Activated T-helper 9 cell treated with anti-CD3 and anti-CD28 coated beads, Interleukin-2, amount 50 U/mL, for 16 hours (primary cell): ENCODE measurements at regions not wholly inside any gene's neighbourhood (a gene's known extent, or its start where the extent isn't known, plus 50 kb on each side); places are given as distances from the start of the nearest gene placed in this dataset.
A peak's percentile ranks its signal among the peaks of the same experiment; 100 is the strongest.
"Not testable (repeated sequence)": the region's sequence is repeated elsewhere in the genome, so short reads cannot be mapped to it uniquely, and the experiment has no call there.

ENCODE experiments used
- DNase-seq: peaks from one replicate; pipeline ENCODE4 v3.0.0-alpha.2; 2020; ENCODE audit warnings: low read depth

DNA sequence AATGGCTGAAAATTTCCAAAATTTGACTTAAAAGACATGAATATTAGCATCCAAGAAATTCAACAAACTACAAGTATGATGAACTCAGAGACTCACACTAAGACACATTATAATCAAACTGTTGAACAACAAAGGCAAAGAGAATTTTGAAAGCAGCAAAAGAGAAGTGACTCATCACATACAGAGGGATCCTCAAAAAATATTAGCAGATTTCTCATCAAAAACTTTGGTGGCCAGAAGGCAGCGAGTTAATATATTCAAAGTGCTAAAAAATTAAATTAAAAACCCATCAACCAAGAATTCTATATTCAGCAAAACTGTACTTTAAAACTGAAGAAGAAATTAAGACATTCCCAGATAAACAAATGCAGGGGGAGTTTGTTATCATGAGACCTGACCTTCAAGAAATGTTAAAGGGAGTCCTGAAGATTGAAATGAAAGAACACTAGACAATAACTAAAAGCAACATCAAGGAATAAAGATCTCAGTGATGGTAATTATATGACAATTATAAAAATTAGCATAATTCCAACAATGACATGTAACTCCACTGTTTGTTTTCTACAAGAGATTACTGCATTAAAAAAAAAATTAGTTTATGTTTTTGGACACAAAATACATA is 150.0 kb downstream of the RNASET2 start:
- no peak for DNase-seq

DNA sequence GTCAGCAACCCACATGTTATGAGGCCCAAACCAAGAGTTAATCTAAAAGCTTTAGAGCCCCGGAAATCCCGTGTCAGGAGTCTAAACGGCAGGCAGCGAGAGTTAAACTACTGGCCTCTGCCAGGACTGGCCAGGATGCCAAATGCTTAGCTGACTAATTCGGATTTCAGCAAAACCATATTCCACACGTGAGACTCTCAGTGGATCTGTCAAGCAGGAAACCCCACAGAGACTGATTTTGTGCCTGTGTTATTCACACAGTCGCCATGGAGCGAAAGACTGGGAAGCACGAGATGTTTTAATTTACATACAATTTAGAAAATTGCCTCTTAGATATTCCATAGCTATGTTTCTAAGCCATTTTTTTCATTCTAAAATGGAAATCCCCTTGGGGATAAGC is 152.9 kb downstream of the RNASET2 start:
- DNase-seq: no peak

DNA sequence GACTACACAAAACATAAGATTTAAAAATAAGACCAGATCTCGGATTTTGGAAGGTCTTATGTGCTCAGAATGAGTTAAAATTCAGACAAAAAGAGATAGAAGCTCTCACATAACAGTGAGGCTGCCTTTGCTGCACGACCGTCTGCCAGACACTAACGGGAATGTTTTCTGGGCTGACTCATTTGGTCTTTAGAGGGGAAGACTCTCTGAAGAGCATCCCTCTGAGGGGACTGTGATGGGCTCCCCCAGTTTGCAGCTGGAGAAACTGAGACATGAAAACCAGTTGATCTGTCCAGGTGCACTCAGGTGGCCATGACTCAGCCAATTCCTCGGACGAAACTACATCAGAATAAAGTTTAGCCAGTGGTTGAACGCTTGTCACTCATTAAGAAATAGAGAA is 153.9 kb downstream of the RNASET2 start:
- no peak for DNase-seq

DNA sequence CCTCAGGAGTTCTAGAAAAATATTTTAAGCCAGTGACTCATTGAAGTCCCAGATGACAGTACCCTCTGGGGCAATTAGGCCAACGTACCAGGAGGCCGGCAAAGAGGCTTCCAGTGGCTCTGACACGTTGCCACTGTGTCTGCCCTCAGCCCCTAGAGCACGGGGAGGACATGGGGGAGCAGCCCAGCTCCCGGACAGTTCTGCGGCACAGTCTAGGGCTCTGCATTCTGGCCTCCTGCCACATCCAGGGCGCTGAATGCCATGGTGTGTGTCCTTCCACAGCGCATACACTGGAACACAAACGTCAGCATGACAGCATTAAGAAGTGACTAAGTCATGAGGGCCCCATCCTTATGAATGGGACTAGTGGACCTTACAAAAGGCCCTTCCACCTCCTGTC is 156.2 kb downstream of the RNASET2 start:
- DNase-seq: no peak

DNA sequence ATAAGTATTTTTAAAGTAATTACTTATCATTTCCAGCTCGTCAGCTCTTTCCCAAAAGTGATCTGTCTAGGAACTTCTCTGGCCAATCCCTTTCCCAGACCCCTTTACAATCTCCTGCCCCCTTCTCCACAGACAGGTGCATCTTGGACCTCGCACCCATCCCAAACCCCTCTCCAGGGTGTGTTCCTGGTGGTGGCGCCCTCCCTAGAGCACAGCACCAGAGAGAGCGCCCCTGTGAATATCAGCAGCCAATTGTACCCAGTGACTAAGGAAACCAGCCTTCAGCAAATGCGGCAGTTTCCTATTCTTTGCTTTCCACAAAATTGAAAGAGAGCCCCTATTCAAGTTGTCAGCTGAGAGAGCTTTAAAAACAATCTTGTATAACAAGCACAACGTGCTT is 157.7 kb downstream of the RNASET2 start:
- no peak for DNase-seq

DNA sequence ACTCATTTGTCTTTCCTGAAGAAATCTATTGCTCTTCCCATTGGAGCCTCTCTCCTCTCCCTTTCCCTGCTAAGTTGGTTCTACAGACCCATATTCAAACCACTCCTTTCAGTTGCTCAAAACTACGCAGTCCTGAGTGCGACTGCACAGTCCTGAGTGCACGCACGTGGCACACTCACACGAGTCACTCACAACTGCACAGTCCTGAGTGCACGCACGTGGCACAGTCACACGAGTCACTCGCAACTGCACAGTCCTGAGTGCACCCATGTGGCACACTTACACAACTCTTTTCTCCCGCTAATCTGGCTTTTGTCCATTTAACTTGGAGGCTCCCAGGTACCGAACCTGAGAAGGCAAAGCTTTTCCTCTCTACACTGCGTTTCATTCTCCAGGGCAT is 159.7 kb downstream of the RNASET2 start:
- DNase-seq: no peak

DNA sequence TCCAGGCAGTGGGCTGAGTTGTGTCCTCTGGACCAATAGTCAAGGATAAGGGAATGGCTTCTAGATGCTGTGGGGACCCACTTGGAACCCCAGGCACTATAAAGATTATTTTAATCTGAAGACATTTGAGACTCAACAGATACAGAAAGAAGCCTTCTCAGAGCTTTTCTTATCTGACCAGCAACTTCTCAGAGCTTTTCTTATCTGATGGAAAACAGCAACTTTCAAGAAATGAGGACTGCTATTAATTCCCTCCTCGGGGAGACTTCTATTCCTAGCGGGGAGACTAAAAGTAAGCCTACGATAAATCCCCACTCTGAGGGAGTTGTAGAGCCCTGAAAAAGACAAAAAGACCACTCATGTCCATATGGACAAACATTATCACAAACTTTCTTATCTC is 160.5 kb downstream of the RNASET2 start:
- DNase-seq: no peak

DNA sequence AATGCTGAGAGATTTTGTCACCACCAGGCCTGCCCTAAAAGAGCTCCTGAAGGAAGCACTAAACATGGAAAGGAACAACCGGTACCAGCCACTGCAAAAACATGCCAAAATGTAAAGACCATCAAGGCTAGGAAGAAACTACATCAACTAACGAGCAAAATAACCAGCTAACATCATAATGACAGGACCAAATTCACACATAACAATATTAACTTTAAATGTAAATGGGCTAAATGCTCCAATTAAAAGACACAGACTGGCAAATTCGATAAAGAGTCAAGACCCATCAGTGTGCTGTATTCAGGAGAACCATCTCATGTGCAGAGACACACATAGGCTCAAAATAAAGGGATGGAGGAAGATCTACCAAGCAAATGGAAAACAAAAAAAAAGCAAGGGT is 163.8 kb upstream of the RPS6KA2 start:
- not testable (repeated sequence) for DNase-seq

DNA sequence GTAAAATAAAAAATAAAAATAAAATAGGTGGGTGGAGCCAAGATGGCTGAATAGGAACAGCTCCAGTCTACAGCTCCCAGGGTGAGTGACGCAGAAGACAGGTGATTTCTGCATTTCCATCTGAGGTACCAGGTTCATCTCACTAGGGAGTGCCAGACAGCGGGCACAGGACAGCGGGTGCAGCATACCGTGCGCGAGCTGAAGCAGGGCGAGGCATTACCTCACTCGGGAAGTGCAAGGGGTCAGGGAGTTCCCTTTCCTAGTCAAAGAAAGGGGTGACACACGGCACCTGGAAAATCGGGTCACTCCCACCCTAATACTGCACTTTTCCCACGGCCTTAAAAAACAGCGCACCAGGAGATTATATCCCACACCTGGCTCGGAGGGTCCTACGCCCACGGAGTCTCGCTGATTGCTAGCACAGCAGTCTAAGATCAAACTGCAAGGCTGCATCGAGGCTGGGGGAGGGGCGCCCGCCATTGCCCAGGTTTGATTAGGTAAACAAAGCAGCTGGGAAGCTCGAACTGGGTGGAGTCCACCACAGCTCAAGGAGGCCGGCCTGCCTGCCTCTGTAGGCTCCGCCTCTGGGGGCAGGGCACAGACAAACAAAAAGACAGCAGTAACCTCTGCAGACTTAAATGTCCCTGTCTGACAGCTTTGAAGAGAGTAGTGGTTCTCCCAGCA is 161.9 kb upstream of the RPS6KA2 start:
- DNase-seq: not testable (repeated sequence)

DNA sequence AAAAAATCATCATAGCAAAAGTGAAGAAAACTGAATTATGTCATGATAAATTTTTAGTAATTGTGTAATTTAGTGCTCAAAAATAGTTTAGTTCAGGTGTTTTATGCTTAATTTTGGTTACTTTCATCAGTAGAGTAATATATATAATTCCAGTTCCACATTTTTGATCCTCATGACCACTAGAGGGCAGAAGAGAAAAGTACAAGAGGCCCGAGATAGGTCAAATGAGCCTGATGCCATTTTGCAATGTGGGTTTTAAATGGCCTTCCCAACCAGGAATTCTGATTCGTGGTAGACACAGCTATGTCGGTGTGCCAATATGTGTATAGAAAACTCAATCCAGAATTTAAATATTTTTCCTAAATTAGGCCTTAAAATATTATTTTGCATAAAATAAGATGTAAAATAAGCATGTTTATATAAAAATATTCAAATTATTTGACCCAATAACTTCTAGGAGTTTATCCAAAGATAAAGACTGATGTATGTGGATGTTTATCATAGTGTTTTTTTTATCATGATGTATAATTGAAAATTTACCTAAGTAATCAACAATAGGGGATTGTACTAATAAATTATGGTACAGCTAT is 159.7 kb upstream of the RPS6KA2 start:
- no peak for DNase-seq

DNA sequence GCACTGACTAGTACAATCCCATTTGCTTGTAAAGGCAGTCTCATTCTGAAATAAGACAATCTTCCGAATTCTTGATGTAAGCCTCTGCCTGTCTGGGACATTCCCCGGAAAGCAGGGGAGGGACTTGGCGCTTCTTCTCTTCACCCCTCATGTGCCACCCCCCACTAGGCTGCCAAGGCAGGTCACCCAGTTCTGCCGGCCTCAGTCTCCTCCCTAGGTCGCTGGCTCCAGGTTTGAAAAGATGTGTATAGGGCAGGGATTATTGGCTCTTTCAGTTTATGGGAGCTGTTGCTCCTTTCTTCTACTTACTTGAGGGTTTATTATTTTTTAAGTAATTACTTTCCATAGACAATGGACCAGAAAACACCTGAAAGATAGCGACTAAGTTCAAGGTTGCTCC is 158.1 kb upstream of the RPS6KA2 start:
- no peak for DNase-seq

DNA sequence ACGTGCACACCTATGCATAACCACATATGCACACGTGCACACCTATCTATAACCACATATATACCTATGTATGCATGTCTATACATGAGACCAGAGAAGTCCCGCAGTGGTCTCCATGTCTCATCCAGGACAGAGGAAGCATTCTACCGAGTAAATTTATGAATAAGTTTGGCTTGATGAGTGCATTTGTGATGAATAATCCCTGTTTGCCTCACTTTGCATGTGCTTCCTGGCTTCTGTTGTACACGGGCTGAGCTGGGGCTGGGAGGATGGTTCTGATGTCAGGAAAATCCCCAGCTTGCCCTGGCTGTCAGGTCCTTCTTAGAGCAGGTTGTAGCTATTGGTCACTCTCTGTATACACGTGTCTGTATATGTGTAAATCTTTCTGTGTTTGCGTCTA is 157.6 kb upstream of the RPS6KA2 start:
- no peak for DNase-seq

DNA sequence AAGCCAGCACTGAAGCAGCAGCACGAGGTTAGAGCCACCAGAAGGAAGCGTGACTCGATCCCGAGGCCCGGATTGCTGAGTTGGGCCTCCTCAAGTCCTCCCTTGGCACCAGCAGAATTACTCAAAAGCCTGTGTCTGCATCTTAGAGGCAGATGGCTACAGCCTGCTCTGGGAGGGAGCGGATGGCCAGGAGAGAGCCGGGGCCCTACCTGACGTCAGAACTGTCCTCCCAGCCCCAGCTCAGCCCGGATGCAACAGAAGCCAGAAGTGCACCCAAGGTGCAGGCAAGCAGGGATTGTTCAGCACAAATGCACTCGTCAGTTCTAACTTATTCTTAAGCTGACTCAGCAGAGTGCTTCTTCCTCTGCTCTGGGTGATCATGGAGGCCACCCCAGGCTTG is 155.5 kb upstream of the RPS6KA2 start:
- no peak for DNase-seq

DNA sequence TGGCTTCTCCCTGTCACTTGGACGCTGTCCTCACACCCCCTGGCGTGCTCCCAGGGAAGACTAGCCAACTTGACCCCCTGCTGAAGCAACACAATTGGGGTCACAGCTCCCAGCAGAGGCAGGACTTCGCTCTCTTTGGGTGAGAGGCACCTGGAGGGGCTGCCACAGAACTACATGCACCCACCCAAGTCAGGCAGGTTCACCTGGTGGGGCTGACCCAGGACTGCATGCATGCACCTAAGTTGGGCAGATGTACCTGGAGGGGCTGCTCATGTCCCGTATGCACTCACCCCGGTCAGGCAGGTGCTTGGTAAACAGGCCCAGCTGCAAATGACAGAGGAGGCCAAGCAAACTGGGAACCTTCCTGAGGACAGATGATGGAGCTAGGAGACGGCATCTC is 154.3 kb upstream of the RPS6KA2 start:
- no peak for DNase-seq

DNA sequence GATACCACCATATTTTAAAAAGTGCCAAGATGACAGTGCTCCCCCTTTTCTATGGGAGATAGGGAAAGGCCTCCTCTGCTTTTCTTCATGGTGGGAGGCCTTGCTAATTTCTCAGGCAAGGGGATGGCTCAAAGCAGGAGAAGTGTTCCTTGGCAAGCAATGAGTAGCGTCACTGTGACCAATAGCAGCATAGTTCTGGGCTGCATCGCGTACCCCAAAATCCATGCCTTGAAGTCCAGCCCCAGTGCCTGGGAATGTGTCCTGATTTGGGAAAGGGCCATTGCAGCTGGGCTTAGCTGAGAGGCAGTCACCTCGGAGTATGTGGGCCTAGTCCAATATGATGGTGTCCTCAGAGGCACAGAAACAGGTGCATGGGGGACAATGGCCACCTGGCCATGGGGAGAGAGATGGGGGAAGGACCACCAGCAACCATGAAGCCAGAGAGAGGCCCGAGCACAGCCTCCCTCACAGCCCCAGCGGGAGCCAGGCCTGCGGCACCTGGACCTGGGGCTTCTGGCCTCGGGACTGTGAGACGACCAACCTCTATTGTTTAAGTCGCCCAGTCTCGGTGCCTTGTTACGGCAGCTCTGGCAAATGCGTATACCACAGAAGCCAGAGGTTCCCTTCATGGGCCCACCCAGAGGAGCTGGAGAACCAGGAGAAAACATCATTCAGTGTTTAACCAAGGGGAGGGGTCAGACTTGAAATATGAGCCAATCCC is 153.1 kb upstream of the RPS6KA2 start:
- DNase-seq: no peak

DNA sequence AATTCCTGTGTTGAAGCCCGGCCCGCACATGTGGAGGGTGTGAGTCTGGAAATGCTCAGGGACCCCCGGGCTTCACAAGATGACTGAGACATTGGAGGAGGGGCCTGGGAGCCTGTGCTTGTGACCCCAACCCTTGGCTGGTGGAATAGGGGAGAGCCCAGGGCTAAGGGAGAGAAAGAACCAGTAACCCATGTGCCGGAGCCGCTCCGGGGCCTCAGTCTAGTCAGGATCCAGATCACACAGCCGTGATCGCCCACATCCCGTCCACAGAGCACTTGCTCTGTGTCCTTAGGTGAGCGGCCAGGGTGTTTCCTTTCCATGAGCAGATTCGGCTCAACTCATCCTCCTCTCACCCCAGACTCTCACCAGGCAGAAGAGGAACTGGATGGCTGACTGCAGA is 152.3 kb upstream of the RPS6KA2 start:
- DNase-seq: no peak

DNA sequence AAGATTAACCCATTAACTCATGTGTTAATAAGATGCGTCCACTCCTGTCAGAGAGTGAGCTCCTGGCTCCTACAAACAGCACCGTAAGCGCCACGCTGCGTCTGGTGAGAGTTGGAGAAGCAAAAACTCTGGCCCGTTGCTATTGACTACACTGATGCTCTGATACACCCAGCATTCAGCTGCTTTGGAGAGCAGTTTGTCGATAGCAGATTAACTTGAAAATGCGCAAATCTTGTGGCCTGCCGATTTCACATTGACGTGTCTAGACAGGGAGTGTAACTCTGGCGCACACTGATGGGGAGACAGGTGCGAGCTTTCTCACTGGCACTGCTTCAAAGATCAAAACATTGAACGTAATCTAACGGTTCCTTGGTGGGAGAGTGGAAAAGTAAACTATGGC is 151.7 kb upstream of the RPS6KA2 start:
- no peak for DNase-seq

DNA sequence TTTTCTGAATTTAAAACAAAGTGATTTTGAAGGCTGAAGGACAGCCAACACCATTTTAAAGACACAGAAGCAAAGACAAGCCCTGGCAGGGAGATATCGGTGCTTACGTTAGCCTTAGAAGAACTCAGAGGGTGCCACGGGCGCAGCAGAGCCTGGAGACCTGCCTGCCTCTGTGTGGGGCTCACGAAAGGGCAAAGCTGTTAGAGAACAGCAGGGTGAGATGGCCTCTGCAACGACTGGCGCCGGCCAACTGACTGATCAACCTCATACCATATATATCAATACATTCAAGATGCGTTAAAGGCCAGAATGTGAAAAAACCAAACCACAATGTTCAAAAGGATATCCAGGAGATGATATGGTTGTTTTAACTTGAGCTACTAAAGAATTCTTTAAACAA is 151.0 kb upstream of the RPS6KA2 start:
- no peak for DNase-seq

DNA sequence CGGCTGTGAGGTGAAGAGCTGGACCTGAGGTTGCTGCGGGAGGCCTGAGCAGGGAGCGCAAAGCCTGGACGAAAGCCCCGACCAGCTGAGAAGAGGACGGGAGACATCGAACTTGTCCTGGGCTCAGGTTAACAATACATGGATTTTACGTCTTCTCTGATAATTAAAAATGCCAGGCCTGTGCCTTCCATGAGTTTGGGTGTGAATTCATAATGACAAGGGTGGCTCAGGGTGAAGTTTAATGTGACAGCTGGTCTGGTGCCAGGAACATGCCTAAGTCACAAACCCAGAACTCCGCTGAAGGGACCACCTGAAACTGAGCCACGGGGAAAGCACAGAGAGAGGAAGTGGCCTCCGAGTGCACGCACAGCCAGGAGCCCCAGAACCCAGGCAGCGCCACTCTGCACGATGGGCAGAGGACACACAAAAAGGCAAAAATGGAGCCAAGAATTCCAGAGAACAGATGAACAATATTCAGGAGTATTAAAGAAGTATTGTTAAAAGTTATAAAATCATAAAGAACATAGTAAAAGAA is 150.1 kb upstream of the RPS6KA2 start:
- DNase-seq: no peak

DNA sequence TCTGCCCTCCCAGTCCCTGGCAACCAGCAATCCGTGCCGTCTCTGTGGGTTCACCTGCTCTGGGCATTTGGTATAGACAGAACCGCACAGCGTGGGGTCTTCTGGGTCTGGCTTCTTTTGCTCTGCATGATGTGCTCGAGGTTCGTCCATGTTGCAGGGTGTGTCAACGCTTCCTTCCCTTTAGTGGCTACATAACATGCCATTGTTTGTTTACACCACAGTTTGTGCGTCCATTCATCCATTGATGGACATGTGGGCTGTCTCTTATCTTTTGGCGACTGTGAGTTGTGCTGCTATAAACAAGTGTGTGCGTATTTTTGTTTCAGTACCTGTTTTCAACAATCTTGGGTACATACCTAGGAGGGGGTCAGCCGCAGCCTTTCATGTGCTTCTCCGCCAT is 149.5 kb upstream of the RPS6KA2 start:
- DNase-seq: no peak

DNA sequence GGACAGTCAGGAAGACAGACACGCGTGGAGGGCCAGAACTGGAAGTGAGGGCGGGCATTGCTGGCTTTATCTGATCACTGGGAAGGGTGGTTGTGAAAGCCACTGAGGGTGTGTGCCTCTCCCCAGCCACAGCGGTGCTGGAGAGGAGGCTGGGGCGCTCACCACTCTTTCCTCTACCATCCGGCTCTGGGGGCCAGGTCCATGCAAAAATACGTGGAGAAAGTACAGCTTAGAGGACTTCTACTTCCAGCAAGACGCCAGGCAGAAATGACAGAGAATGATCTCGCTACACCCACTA is 148.8 kb upstream of the RPS6KA2 start:
- DNase-seq: no peak

DNA sequence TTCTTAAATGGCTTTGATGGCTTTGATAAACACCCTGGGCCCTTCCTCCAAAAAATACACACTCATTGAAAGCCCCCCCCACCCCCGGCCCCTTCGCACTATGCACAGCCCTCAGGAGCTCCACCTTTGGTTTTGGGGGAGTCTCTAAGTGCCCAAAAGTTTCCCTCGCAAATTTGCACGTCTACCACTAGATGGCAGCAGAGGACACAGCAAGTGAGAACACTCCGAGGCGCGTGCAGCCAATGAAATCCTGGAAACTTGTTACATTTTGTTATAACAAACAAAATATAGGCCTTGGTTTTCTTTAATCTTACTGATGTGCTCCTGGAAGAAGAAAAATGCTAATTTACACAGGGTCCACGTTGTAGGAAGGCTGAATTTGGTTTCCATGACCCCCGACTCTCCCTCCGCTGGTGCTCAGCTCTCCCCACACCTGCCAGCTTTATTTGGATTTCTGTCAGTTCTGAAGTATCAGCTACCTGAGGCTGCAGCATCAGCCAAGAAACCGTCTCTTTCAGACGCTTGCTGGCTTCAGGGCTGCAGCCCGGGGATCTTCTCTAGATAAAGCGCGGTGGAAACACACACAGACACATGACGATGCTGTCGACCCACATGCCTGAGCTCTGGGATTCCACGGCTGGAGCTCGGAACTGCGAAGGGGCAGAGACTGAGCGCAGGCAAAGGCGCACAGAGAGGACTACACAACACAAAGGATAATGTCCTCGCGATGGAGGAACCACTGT is 148.3 kb upstream of the RPS6KA2 start:
- peak; percentile 35 for DNase-seq
